Stomach (tissue), 8 donors: ENCODE measurements at regions not wholly inside any gene's neighbourhood (a gene's known extent, or its start where the extent isn't known, plus 50 kb on each side); places are given as distances from the start of the nearest gene placed in this dataset.
"Not testable (repeated sequence)": the region's sequence is repeated elsewhere in the genome, so short reads cannot be mapped to it uniquely, and the experiment has no call there.

Source experiments
- DNase-seq, 2 donors: peaks; one replicate each; pipeline versions ENCODE4 v3.0.0 to v3.0.0-alpha.2; 2013 to 2019
- H3K27ac ChIP-seq, 5 donors: fragments of 200-600 bp in 4 of 5; sonication (generic) in 4 of 5; one replicate each; pipeline ENCODE4 v1.5.1; 2013 to 2019; ENCODE audit warnings: mild to moderate bottlenecking in 1 of 5, moderate library complexity in 1 of 5
- H3K27me3 ChIP-seq, 3 donors: fragments of 200-600 bp; sonication (generic); one replicate each; pipeline ENCODE4 v1.5.1; 2017 to 2019; ENCODE audit warnings: mixed run types in 1 of 3
- H3K36me3 ChIP-seq, 4 donors: fragments of 200-600 bp; sonication (generic); 1 replicate in 3 of 4; 2 replicates in 1 of 4; pipeline ENCODE4 v1.5.1; 2016 to 2019
- H3K4me1 ChIP-seq, 4 donors: fragments of 200-600 bp; sonication (generic); one replicate each; pipeline ENCODE4 v1.5.1; 2016 to 2019
- H3K4me3 ChIP-seq, 4 donors: fragments of 200-600 bp; sonication (generic) in 3 of 4; one replicate each; pipeline ENCODE4 v1.5.1; 2016 to 2019; ENCODE audit warnings: mild to moderate bottlenecking in 1 of 4
- H3K9me3 ChIP-seq, 4 donors: fragments of 200-600 bp; sonication (generic); one replicate each; pipeline ENCODE4 v1.5.1; 2016 to 2019
- CTCF ChIP-seq, 7 experiments: fragments of 450-650 bp in 4 of 7; fragments of 200-600 bp in 3 of 7; sonication (generic) in 3 of 7; IDR thresholded peaks; one replicate each; pipeline ENCODE4 v1.5.1; 2016 to 2019; ENCODE audit warnings: antibody characterized with exemption in 7 of 7, control low read depth in 2 of 7, mild to moderate bottlenecking in 1 of 7
- EP300 ChIP-seq: sonication (generic); formaldehyde crosslinking; IDR thresholded peaks from one replicate; pipeline ENCODE4 v1.6.1; 2017; ENCODE audit warnings: antibody characterized with exemption
- POLR2A ChIP-seq, 4 donors: fragments of 450-650 bp; IDR thresholded peaks; one replicate each; pipeline ENCODE4 v1.6.1; 2016; ENCODE audit warnings: antibody characterized with exemption in 4 of 4, control low read depth in 2 of 4, mild to moderate bottlenecking in 1 of 4, moderate library complexity in 1 of 4
- POLR2AphosphoS5 ChIP-seq, 3 donors: sonication (generic); formaldehyde crosslinking; IDR thresholded peaks; one replicate each; pipeline ENCODE4 v1.6.1; 2016; ENCODE audit warnings: antibody characterized with exemption in 3 of 3
- WGBS, 5 donors: extraction: QIAGEN DNeasy Blood & Tissue Kit in 3 of 5; methylation state at CpG; one replicate each; pipeline versions ENCODE4 v1.1.5 to v1.1.7; 2013 to 2018; 5-methylcytosine and 5-hydroxymethylcytosine counted together
- intact Hi-C: fragments of 100-400 bp; cut with DNase I; formaldehyde crosslinking; loops from one replicate; pipeline ENCODE4 v1.15.1; 2023; ENCODE audit warnings: low total_unique reads
- donor health status: healthy with polysubstance abuse.
- donor health status: Bipolar disorder and iron deficiency.
- donor health status: healthy.

- Histone ChIP-seq H3K4me3 (no peak overlapping the region), H3K36me3 (no peaks in the 10 kb centered on the region), H3K27ac (no peak overlapping the region), H3K9me3 (no peaks in the 10 kb centered on the region), H3K27me3 (peaks cover 0 to 3% (median 0%) of the 10 kb centered on the region in 3 donors), H3K4me1 (peaks cover 0 to 13% (median 0%) of the 10 kb centered on the region in 4 donors)
- no peak for DNase-seq
- WGBS, 5 donors, result 51 to 87% (median 86%) methylated on average over 3 of the region's 3 CpGs
- TF ChIP-seq CTCF (IDR thresholded peaks at IDR 0.05) (no peak), POLR2A (IDR thresholded peaks at IDR 0.05) (no peak), EP300 (no peak), POLR2AphosphoS5 (IDR thresholded peaks at IDR 0.05) (no peak)
- intact Hi-C loops, result no loop called here
Measured at GRCh38 chr10:62492870-62493180, 118.7 kb downstream of the ZNF365 start.

DNA sequence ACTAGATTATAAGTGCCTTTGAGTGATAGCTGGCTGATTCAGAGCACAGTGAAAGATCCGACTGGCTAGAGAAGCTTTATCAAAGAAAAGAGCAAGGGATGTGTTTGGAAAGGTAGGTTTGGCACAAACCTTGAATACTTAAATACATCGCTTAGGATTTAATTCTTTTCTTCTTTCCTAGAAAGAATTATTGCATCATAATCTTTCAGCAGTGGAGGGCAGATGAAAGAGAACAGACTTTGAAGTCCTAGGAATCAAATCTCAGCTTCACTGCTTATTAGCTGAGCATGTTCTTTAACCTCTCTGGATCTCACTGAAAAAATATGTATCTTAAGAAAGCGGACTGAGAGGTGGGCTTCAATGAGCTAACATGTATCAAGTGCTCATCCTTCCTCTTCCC, 122.8 kb downstream of the ZNF365 start:
- Histone ChIP-seq H3K36me3 (no peaks in the 10 kb centered on the region), H3K27me3 (peaks cover 0 to 11% (median 0%) of the 10 kb centered on the region in 3 donors), H3K4me3 (no peak overlapping the region), H3K4me1 (peaks cover 0 to 11% (median 0%) of the 10 kb centered on the region in 4 donors), H3K27ac (no peak overlapping the region), H3K9me3 (no peaks in the 10 kb centered on the region)
- intact Hi-C loops, result no loop called here
- 40 to 64% (median 54%) methylated on average over 3 of the region's 3 CpGs for WGBS, 5 donors
- DNase-seq, result no peak
- TF ChIP-seq POLR2AphosphoS5 (IDR thresholded peaks at IDR 0.05), result no peak
- TF ChIP-seq EP300, result no peak
- TF ChIP-seq CTCF (IDR thresholded peaks at IDR 0.05), result no peak

- Histone ChIP-seq H3K4me3 (no peak overlapping the region), H3K27me3 (peaks cover 0 to 11% (median 0%) of the 10 kb centered on the region in 3 donors), H3K27ac (no peak overlapping the region), H3K4me1 (no peaks in the 10 kb centered on the region), H3K36me3 (no peaks in the 10 kb centered on the region), H3K9me3 (no peaks in the 10 kb centered on the region)
- 62 to 70% (median 66%) methylated on average over 3 of the region's 3 CpGs for whole genome bisulfite sequencing, 5 donors
- intact Hi-C loops, result no loop called here
- TF ChIP-seq POLR2A (IDR thresholded peaks at IDR 0.05), result no peak
- no peak for TF ChIP-seq EP300
- no peak for TF ChIP-seq CTCF (IDR thresholded peaks at IDR 0.05)
- no peak for TF ChIP-seq POLR2AphosphoS5 (IDR thresholded peaks at IDR 0.05)
- no peak for DNase-seq
Measured at GRCh38 chr10:62498271-62498670, 124.1 kb downstream of the ZNF365 start.

- H3K4me3 ChIP-seq, H3K36me3 ChIP-seq, DNase-seq, H3K9me3 ChIP-seq, intact Hi-C loops, H3K27ac ChIP-seq, H3K4me1 ChIP-seq: not testable (repeated sequence)
- 46 to 78% (median 69%) methylated on average over 3 to 5 of the region's 5 CpGs for WGBS, 5 donors
- peaks cover 0 to 11% (median 0%) of the 10 kb centered on the region in 3 donors for H3K27me3 ChIP-seq
Measured at GRCh38 chr10:62500116-62500515, 125.9 kb downstream of the ZNF365 start.

DNA sequence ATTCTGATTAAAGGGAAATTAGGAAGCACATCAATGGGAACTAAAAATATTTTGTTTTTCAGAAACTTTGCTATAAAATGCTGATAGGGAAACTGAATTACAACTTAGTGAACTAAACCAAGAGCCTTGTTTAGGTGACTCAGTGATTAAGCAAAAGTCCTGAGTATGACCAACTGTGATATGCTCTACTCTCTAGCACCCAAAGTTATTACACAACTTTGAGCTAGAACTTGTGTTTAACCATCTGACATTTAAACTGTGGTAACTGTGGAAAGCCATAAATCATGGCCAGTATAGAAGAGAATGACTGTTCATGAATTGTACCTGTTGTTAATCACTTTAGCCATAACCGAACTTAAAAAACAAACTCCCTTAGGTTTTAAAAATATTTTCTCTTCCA, 127.4 kb downstream of the ZNF365 start:
- Histone ChIP-seq H3K27me3 (peaks cover 0 to 11% (median 0%) of the 10 kb centered on the region in 3 donors), H3K4me1 (no peaks in the 10 kb centered on the region), H3K9me3 (no peaks in the 10 kb centered on the region), H3K4me3 (no peak overlapping the region), H3K27ac (no peak overlapping the region), H3K36me3 (no peaks in the 10 kb centered on the region)
- intact Hi-C loops, result no loop called here
- no peak for DNase-seq
- 34 to 94% (median 81%) methylated on average over 1 of the region's 1 CpG for WGBS, 5 donors
- TF ChIP-seq POLR2AphosphoS5 (IDR thresholded peaks at IDR 0.05), result no peak
- TF ChIP-seq EP300, result no peak
- no peak for TF ChIP-seq CTCF (IDR thresholded peaks at IDR 0.05)
- no peak for TF ChIP-seq POLR2A (IDR thresholded peaks at IDR 0.05)
